Tibial artery (tissue), 4 donors: ENCODE measurements at regions not wholly inside any gene's neighbourhood (a gene's known extent, or its start where the extent isn't known, plus 50 kb on each side); places are given as distances from the start of the nearest gene placed in this dataset.

Source experiments
- DNase-seq, 2 donors: peaks; one replicate each; pipeline ENCODE4 v3.0.0-alpha.2; 2019
- H3K27ac ChIP-seq, 2 donors: fragments of 200-600 bp; sonication (generic) in 1 of 2; 1 replicate in 1 of 2; 2 replicates in 1 of 2; pipeline ENCODE4 v1.5.1; 2018 to 2019; ENCODE audit warnings: mild to moderate bottlenecking in 1 of 2
- H3K27me3 ChIP-seq, 2 donors: fragments of 200-600 bp; sonication (generic) in 1 of 2; one replicate each; pipeline versions ENCODE4 v1.5.1 to v1.6.0; 2016 to 2019
- H3K36me3 ChIP-seq, 3 donors: fragments of 200-600 bp; sonication (generic) in 2 of 3; one replicate each; pipeline ENCODE4 v1.5.1; 2016 to 2019; ENCODE audit warnings: mild to moderate bottlenecking in 2 of 3
- H3K4me1 ChIP-seq, 4 donors: fragments of 200-600 bp; sonication (generic) in 2 of 4; 1 replicate in 3 of 4; 2 replicates in 1 of 4; pipeline ENCODE4 v1.5.1; 2016 to 2019
- H3K4me3 ChIP-seq, 2 donors: fragments of 200-600 bp; sonication (generic) in 1 of 2; 1 replicate in 1 of 2; 2 replicates in 1 of 2; pipeline ENCODE4 v1.5.1; 2018 to 2019; ENCODE audit warnings: mild to moderate bottlenecking in 2 of 2
- H3K9me3 ChIP-seq, 3 donors: fragments of 200-600 bp; sonication (generic) in 1 of 3; one replicate each; pipeline ENCODE4 v1.5.1; 2016 to 2019
- intact Hi-C: fragments of 100-400 bp; cut with DNase I; formaldehyde crosslinking; loops from one replicate; pipeline ENCODE4 v1.15.0; 2023; ENCODE audit warnings: low total_unique reads
- TF ChIP-seq, protein P1 (sequence below), 2 experiments: fragments of 200-600 bp in 1 of 2; fragments of 450-650 bp in 1 of 2; IDR thresholded peaks; one replicate each; pipeline ENCODE4 v1.5.1; 2017 to 2019; ENCODE audit warnings: antibody characterized with exemption in 2 of 2, mild to moderate bottlenecking in 1 of 2, moderate library complexity in 1 of 2

DNA sequence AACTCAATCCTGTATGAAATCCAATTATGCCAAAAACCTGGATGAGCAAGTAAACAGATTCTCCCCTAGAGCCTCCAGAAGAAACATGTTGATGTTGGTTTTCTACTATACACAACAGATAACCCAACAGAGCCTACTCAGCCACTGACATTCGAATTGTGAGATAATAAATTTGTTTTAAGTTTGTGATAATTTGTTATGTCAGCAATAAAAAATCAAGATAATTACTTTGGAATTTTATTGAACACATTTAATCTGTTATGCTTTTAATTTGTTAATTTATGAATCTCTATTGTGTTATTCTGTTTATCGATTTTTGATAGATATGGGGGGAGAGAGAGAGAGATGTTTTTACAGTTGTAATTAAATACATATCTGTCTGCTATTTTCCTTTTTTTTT, 1016.1 kb upstream of the PCDH7 start:
- Histone ChIP-seq H3K4me1 (no peaks in the 10 kb centered on the region), H3K9me3 (no peaks in the 10 kb centered on the region), H3K4me3 (no peak overlapping the region), H3K36me3 (no peaks in the 10 kb centered on the region), H3K27ac (no peak overlapping the region), H3K27me3 (no peaks in the 10 kb centered on the region)
- TF ChIP-seq, protein P1, sequence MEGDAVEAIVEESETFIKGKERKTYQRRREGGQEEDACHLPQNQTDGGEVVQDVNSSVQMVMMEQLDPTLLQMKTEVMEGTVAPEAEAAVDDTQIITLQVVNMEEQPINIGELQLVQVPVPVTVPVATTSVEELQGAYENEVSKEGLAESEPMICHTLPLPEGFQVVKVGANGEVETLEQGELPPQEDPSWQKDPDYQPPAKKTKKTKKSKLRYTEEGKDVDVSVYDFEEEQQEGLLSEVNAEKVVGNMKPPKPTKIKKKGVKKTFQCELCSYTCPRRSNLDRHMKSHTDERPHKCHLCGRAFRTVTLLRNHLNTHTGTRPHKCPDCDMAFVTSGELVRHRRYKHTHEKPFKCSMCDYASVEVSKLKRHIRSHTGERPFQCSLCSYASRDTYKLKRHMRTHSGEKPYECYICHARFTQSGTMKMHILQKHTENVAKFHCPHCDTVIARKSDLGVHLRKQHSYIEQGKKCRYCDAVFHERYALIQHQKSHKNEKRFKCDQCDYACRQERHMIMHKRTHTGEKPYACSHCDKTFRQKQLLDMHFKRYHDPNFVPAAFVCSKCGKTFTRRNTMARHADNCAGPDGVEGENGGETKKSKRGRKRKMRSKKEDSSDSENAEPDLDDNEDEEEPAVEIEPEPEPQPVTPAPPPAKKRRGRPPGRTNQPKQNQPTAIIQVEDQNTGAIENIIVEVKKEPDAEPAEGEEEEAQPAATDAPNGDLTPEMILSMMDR (IDR thresholded peaks at IDR 0.05), result no peak
- intact Hi-C loops, result no loop called here
- no peak for DNase-seq

DNA sequence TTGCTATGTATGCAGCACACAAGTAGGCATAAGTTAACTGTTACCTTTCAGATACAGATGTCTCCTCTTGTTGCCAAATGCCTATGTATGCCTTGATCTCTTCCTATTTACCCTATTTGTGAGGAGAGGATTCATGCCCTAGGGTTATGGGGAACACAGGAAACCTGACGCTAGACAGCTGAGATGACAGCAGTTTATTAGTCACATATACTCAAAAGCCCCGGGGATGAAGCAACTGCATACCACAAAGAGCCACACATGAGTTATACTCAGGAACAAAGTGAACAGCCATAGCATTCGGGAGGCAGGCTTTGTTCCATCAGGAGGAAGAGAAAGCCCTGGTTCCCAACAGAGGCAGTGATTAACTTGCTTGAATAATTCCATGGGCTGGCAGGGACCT, 1011.7 kb upstream of the PCDH7 start:
- intact Hi-C loops, result no loop called here
- no peaks in the 10 kb centered on the region for H3K36me3 ChIP-seq
- H3K9me3 ChIP-seq, result no peaks in the 10 kb centered on the region
- no peak overlapping the region for H3K27ac ChIP-seq
- TF ChIP-seq, protein P1 (IDR thresholded peaks at IDR 0.05), result no peak
- H3K4me1 ChIP-seq, result no peaks in the 10 kb centered on the region
- H3K4me3 ChIP-seq, result no peak overlapping the region
- H3K27me3 ChIP-seq, result no peaks in the 10 kb centered on the region
- DNase-seq, result no peak

DNA sequence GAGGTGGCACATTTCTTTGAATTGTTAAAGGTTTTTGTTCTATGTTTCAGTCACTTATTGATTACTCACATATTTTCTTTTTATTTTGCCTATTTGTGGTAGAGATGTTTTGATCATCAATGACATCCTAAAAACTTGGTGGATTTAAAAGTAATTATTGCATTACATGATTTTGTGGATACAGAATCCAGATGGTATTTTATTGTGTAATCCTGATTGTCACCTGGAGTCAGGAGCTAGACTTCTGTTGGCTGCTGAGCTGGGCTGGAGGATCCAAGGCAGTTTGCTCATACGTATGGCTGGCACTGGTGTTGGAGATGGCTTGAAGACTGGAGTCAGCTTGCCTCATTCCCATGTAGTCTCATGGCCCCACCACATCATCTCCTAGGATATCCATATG, 1009.6 kb upstream of the PCDH7 start:
- no peaks in the 10 kb centered on the region for H3K27me3 ChIP-seq
- TF ChIP-seq, protein P1 (IDR thresholded peaks at IDR 0.05), result no peak
- no peak overlapping the region for H3K4me3 ChIP-seq
- no peaks in the 10 kb centered on the region for H3K36me3 ChIP-seq
- no peak for DNase-seq
- H3K4me1 ChIP-seq, result no peaks in the 10 kb centered on the region
- no peak overlapping the region for H3K27ac ChIP-seq
- intact Hi-C loops, result no loop called here
- H3K9me3 ChIP-seq, result no peaks in the 10 kb centered on the region

DNA sequence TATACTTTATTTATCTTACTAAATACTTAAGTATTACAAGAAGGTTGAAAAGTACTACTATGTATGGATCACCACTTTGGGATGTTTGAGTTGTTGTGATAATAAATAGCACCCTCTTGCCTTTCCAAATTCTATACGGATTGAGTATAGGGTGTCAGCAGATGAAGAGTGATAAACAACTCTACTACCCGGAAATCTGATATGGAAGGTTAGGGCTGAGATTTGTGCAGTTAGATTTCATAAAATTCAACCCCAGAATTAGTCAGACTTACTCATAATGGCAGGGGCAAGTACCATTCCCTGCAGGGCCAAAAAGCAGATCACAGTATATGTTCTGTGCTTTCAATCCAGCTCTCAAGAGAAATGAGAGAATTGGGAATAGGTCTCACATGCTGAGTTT, 1008.9 kb upstream of the PCDH7 start:
- H3K36me3 ChIP-seq, result no peaks in the 10 kb centered on the region
- H3K4me1 ChIP-seq, result no peaks in the 10 kb centered on the region
- no peak overlapping the region for H3K4me3 ChIP-seq
- no peak for DNase-seq
- intact Hi-C loops, result no loop called here
- TF ChIP-seq, protein P1 (IDR thresholded peaks at IDR 0.05), result no peak
- no peaks in the 10 kb centered on the region for H3K9me3 ChIP-seq
- H3K27me3 ChIP-seq, result no peaks in the 10 kb centered on the region
- H3K27ac ChIP-seq, result no peak overlapping the region

DNA sequence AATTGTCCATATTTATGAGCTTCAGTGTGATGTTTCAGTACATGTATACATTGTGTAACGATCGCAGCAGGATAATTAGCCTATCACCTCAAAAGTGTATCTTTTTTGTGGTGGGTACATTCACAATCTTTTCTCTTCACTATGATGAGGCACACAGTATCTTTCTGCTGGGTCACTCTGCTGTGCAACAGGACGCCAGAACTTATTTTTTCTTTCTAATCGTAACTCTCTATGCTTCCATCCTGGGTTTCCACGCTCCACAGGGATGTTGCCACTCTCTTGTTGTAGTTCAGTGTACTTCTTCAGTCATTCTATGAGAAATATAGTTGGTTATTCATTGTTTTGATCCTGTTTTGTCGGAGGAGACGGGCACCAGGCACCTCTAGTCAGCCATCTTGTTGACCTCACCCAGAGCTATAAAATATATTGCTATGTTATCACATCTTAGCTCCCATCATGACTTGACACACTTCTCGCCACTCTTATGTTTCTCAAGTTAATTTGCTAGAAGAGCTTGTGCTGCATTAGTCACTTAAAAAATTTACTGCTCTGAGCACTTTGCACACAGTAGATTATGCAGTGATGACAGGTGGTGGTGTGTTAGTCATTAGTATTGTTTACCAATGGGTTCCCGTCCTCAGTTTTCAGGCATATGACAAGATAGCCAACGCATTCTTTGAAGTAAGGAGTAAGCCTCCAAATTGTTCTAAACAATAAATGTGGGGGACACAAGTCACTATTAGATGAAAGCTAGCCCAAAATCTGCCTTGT, 1002.7 kb upstream of the PCDH7 start:
- Histone ChIP-seq H3K4me1 (no peaks in the 10 kb centered on the region), H3K36me3 (no peaks in the 10 kb centered on the region), H3K27ac (no peak overlapping the region), H3K9me3 (no peaks in the 10 kb centered on the region), H3K4me3 (no peak overlapping the region), H3K27me3 (no peaks in the 10 kb centered on the region)
- no peak for DNase-seq
- TF ChIP-seq, protein P1 (IDR thresholded peaks at IDR 0.05), result no peak
- intact Hi-C loops, result no loop called here

DNA sequence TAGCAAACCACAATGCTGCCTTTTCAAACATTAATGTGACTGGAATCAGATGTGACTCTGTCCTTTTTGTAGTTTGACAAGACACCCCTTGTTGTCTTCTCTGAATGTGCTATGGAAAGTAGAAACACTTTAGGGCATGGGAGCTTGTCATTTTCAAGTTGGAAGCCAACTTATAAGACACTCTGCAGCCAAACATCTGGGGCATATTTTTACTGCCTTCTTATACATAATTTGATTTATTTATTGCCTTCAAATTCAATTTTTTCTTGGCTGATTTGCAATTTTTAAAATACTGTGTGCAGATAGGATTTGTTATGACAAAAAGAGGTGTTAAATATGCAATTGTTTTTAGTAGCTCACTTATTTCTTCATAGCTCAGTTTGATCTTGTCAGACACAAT, 1002.0 kb upstream of the PCDH7 start:
- intact Hi-C loops, result no loop called here
- no peaks in the 10 kb centered on the region for H3K4me1 ChIP-seq

More for the DNA sequence above, 1002.0 kb upstream of the PCDH7 start:
- Histone ChIP-seq H3K9me3 (no peaks in the 10 kb centered on the region), H3K27ac (no peak overlapping the region), H3K27me3 (no peaks in the 10 kb centered on the region), H3K4me3 (no peak overlapping the region), H3K36me3 (no peaks in the 10 kb centered on the region)
- no peak for DNase-seq
- TF ChIP-seq, protein P1 (IDR thresholded peaks at IDR 0.05), result no peak
